ENCODE measurements at regions not wholly inside any gene's neighbourhood (a gene's known extent, or its start where the extent isn't known, plus 50 kb on each side); places are given as distances from the start of the nearest gene placed in this dataset.

GRCh38 chr2:147628971-147629421 lies 215.8 kb upstream of the ACVR2A start:
- Histone ChIP-seq H3K27me3 (ENCODE audit: control insufficient read depth, insufficient read depth, low read length) (no peaks in the 10 kb centered on the region), H3K36me3 (replicated peaks; ENCODE audit: control insufficient read depth, insufficient read depth, low read length) (no peaks in the 10 kb centered on the region), H3K4me3 (ENCODE audit: insufficient read depth, low read depth, low read length) (no peak overlapping the region)
- no peak for DNase-seq

GRCh38 chr2:147623328-147623727 lies 221.5 kb upstream of the ACVR2A start:
- DNase-seq: no peak
- H3K4me3 ChIP-seq (ENCODE audit: insufficient read depth, low read depth, low read length): no peak overlapping the region
- H3K27me3 ChIP-seq (ENCODE audit: control insufficient read depth, insufficient read depth, low read length): no peaks in the 10 kb centered on the region
- H3K36me3 ChIP-seq (replicated peaks; ENCODE audit: control insufficient read depth, insufficient read depth, low read length): no peaks in the 10 kb centered on the region

GRCh38 chr2:147621656-147622197 lies 223.1 kb upstream of the ACVR2A start:
- no peaks in the 10 kb centered on the region for H3K27me3 ChIP-seq (ENCODE audit: control insufficient read depth, insufficient read depth, low read length)
- no peaks in the 10 kb centered on the region for H3K36me3 ChIP-seq (replicated peaks; ENCODE audit: control insufficient read depth, insufficient read depth, low read length)
- no peak for DNase-seq
- no peak overlapping the region for H3K4me3 ChIP-seq (ENCODE audit: insufficient read depth, low read depth, low read length)

GRCh38 chr2:147619808-147620207 lies 225.0 kb upstream of the ACVR2A start:
- Histone ChIP-seq H3K36me3 (replicated peaks; ENCODE audit: control insufficient read depth, insufficient read depth, low read length) (no peaks in the 10 kb centered on the region), H3K4me3 (ENCODE audit: insufficient read depth, low read depth, low read length) (no peak overlapping the region), H3K27me3 (ENCODE audit: control insufficient read depth, insufficient read depth, low read length) (no peaks in the 10 kb centered on the region)
- no peak for DNase-seq

GRCh38 chr2:147615726-147616125 lies 229.1 kb upstream of the ACVR2A start:
- no peak overlapping the region for H3K4me3 ChIP-seq (ENCODE audit: insufficient read depth, low read depth, low read length)

GRCh38 chr2:147614979-147615470 lies 229.8 kb upstream of the ACVR2A start:
- H3K36me3 ChIP-seq (replicated peaks; ENCODE audit: control insufficient read depth, insufficient read depth, low read length): no peaks in the 10 kb centered on the region
- DNase-seq: no peak

More at GRCh38 chr2:147615726-147616125, 229.1 kb upstream of the ACVR2A start:
- DNase-seq: no peak
- no peaks in the 10 kb centered on the region for H3K36me3 ChIP-seq (replicated peaks; ENCODE audit: control insufficient read depth, insufficient read depth, low read length)
- H3K27me3 ChIP-seq (ENCODE audit: control insufficient read depth, insufficient read depth, low read length): no peaks in the 10 kb centered on the region

GRCh38 chr2:147614471-147614870 lies 230.4 kb upstream of the ACVR2A start:
- H3K36me3 ChIP-seq (replicated peaks; ENCODE audit: control insufficient read depth, insufficient read depth, low read length): no peaks in the 10 kb centered on the region
- no peaks in the 10 kb centered on the region for H3K27me3 ChIP-seq (ENCODE audit: control insufficient read depth, insufficient read depth, low read length)
- DNase-seq: no peak
- H3K4me3 ChIP-seq (ENCODE audit: insufficient read depth, low read depth, low read length): no peak overlapping the region

More at GRCh38 chr2:147614979-147615470, 229.8 kb upstream of the ACVR2A start:
- no peaks in the 10 kb centered on the region for H3K27me3 ChIP-seq (ENCODE audit: control insufficient read depth, insufficient read depth, low read length)
- H3K4me3 ChIP-seq (ENCODE audit: insufficient read depth, low read depth, low read length): no peak overlapping the region

GRCh38 chr2:147610496-147611040 lies 234.3 kb upstream of the ACVR2A start:
- Histone ChIP-seq H3K27me3 (ENCODE audit: control insufficient read depth, insufficient read depth, low read length) (no peaks in the 10 kb centered on the region), H3K36me3 (replicated peaks; ENCODE audit: control insufficient read depth, insufficient read depth, low read length) (no peaks in the 10 kb centered on the region), H3K4me3 (ENCODE audit: insufficient read depth, low read depth, low read length) (no peak overlapping the region)
- no peak for DNase-seq

GRCh38 chr2:147609301-147609700 lies 235.5 kb upstream of the ACVR2A start:
- Histone ChIP-seq H3K36me3 (replicated peaks; ENCODE audit: control insufficient read depth, insufficient read depth, low read length) (no peaks in the 10 kb centered on the region), H3K4me3 (ENCODE audit: insufficient read depth, low read depth, low read length) (no peak overlapping the region), H3K27me3 (ENCODE audit: control insufficient read depth, insufficient read depth, low read length) (no peaks in the 10 kb centered on the region)
- DNase-seq: no peak

- DNase-seq: no peak
- H3K36me3 ChIP-seq (replicated peaks; ENCODE audit: control insufficient read depth, insufficient read depth, low read length): no peaks in the 10 kb centered on the region
- H3K4me3 ChIP-seq (ENCODE audit: insufficient read depth, low read depth, low read length): no peak overlapping the region
- H3K27me3 ChIP-seq (ENCODE audit: control insufficient read depth, insufficient read depth, low read length): no peaks in the 10 kb centered on the region
Observed at GRCh38 chr2:147607379-147607778, 237.4 kb upstream of the ACVR2A start.

- no peak overlapping the region for H3K4me3 ChIP-seq (ENCODE audit: insufficient read depth, low read depth, low read length)
- no peaks in the 10 kb centered on the region for H3K36me3 ChIP-seq (replicated peaks; ENCODE audit: control insufficient read depth, insufficient read depth, low read length)
- no peaks in the 10 kb centered on the region for H3K27me3 ChIP-seq (ENCODE audit: control insufficient read depth, insufficient read depth, low read length)
- no peak for DNase-seq
Observed at GRCh38 chr2:147603876-147604275, 241.0 kb upstream of the ACVR2A start.

- DNase-seq: no peak
- Histone ChIP-seq H3K27me3 (ENCODE audit: control insufficient read depth, insufficient read depth, low read length) (no peaks in the 10 kb centered on the region), H3K36me3 (replicated peaks; ENCODE audit: control insufficient read depth, insufficient read depth, low read length) (no peaks in the 10 kb centered on the region), H3K4me3 (ENCODE audit: insufficient read depth, low read depth, low read length) (no peak overlapping the region)
Observed at GRCh38 chr2:147603447-147603846, 241.4 kb upstream of the ACVR2A start.

GRCh38 chr2:147600646-147601045 lies 244.2 kb upstream of the ACVR2A start:
- H3K4me3 ChIP-seq (ENCODE audit: insufficient read depth, low read depth, low read length): no peak overlapping the region
- no peaks in the 10 kb centered on the region for H3K36me3 ChIP-seq (replicated peaks; ENCODE audit: control insufficient read depth, insufficient read depth, low read length)
- DNase-seq: no peak
- no peaks in the 10 kb centered on the region for H3K27me3 ChIP-seq (ENCODE audit: control insufficient read depth, insufficient read depth, low read length)

GRCh38 chr2:147600223-147600622 lies 244.6 kb upstream of the ACVR2A start:
- Histone ChIP-seq H3K27me3 (ENCODE audit: control insufficient read depth, insufficient read depth, low read length) (no peaks in the 10 kb centered on the region), H3K36me3 (replicated peaks; ENCODE audit: control insufficient read depth, insufficient read depth, low read length) (no peaks in the 10 kb centered on the region), H3K4me3 (ENCODE audit: insufficient read depth, low read depth, low read length) (no peak overlapping the region)
- DNase-seq: no peak

- no peak for DNase-seq
- Histone ChIP-seq H3K27me3 (ENCODE audit: control insufficient read depth, insufficient read depth, low read length) (no peaks in the 10 kb centered on the region), H3K36me3 (replicated peaks; ENCODE audit: control insufficient read depth, insufficient read depth, low read length) (no peaks in the 10 kb centered on the region), H3K4me3 (ENCODE audit: insufficient read depth, low read depth, low read length) (no peak overlapping the region)
Observed at GRCh38 chr2:147595200-147595599, 249.6 kb upstream of the ACVR2A start.

Data from H7 (cell line).